Hematopoietic multipotent progenitor cell treated with erythropoietin and hydrocortisone succinate and interleukin-3 and kit ligand, for 15 days (in vitro differentiated cells): ENCODE measurements at regions not wholly inside any gene's neighbourhood (a gene's known extent, or its start where the extent isn't known, plus 50 kb on each side); places are given as distances from the start of the nearest gene placed in this dataset.
"Not testable (repeated sequence)": the region's sequence is repeated elsewhere in the genome, so short reads cannot be mapped to it uniquely, and the experiment has no call there.

ENCODE experiments used
- DNase-seq: peaks from one replicate; pipeline ENCODE4 v3.0.0-alpha.2; 2015; ENCODE audit warnings: low spot score

- DNase-seq: no peak
Observed at GRCh38 chr1:166490437-166490991, 323.7 kb upstream of the FAM78B start.

GRCh38 chr1:166493765-166494164 is 327.0 kb upstream of the FAM78B start:
- not testable (repeated sequence) for DNase-seq

- no peak for DNase-seq
Observed at GRCh38 chr1:166507347-166507746, 331.9 kb upstream of the POGK start.

GRCh38 chr1:166511761-166512160 is 327.5 kb upstream of the POGK start:
- DNase-seq: no peak

- no peak for DNase-seq
Observed at GRCh38 chr1:166514067-166514466, 325.2 kb upstream of the POGK start.

- DNase-seq: no peak
Observed at GRCh38 chr1:166527752-166528151, 311.5 kb upstream of the POGK start.

- DNase-seq: no peak
Observed at GRCh38 chr1:166538646-166539045, 300.6 kb upstream of the POGK start.

- DNase-seq: no peak
Observed at GRCh38 chr1:166544036-166544435, 295.2 kb upstream of the POGK start.

GRCh38 chr1:166544561-166544960 is 294.7 kb upstream of the POGK start:
- DNase-seq: no peak

- no peak for DNase-seq
Observed at GRCh38 chr1:166552706-166553105, 286.6 kb upstream of the POGK start.

GRCh38 chr1:166570954-166571353 is 268.3 kb upstream of the POGK start:
- no peak for DNase-seq

- no peak for DNase-seq
Observed at GRCh38 chr1:166573199-166573598, 266.1 kb upstream of the POGK start.

- DNase-seq: no peak
Observed at GRCh38 chr1:166579557-166580501, 259.4 kb upstream of the POGK start.

- DNase-seq: no peak
Observed at GRCh38 chr1:166588741-166589140, 250.5 kb upstream of the POGK start.

GRCh38 chr1:166590161-166590560 is 249.1 kb upstream of the POGK start:
- no peak for DNase-seq

- DNase-seq: no peak
Observed at GRCh38 chr1:166594646-166595045, 244.6 kb upstream of the POGK start.

- DNase-seq: no peak
Observed at GRCh38 chr1:166597516-166597915, 241.8 kb upstream of the POGK start.

- DNase-seq: no peak
Observed at GRCh38 chr1:166600574-166600973, 238.7 kb upstream of the POGK start.

GRCh38 chr1:166601650-166602278 is 237.5 kb upstream of the POGK start:
- DNase-seq: no peak

GRCh38 chr1:166602801-166603200 is 236.5 kb upstream of the POGK start:
- DNase-seq: not testable (repeated sequence)

GRCh38 chr1:166603296-166603695 is 236.0 kb upstream of the POGK start:
- no peak for DNase-seq

GRCh38 chr1:166605137-166605536 is 234.1 kb upstream of the POGK start:
- no peak for DNase-seq

- no peak for DNase-seq
Observed at GRCh38 chr1:166612886-166613285, 226.4 kb upstream of the POGK start.
